H9 (cell line): ENCODE measurements at regions not wholly inside any gene's neighbourhood (a gene's known extent, or its start where the extent isn't known, plus 50 kb on each side); places are given as distances from the start of the nearest gene placed in this dataset.

Experiments
- DNase-seq: peaks from one replicate; pipeline ENCODE4 v3.0.0-alpha.2; 2017
- H2AFZ ChIP-seq: one replicate; pipeline ENCODE4 v1.6.1; 2013; ENCODE audit warnings: mild to moderate bottlenecking, low read length, control low read depth, moderate library complexity
- H2AK5ac ChIP-seq: 2 replicates; pipeline ENCODE4 v1.6.1; 2013; ENCODE audit warnings: low read length, control low read depth, mixed read lengths; ENCODE audit not compliant: insufficient read length
- H2BK120ac ChIP-seq: one replicate; pipeline ENCODE4 v1.6.1; 2013; ENCODE audit warnings: low read depth, mild to moderate bottlenecking, low read length, control low read depth, inconsistent platforms; ENCODE audit not compliant: poor library complexity, severe bottlenecking
- H2BK12ac ChIP-seq: 2 replicates; pipeline ENCODE4 v1.6.1; 2013; ENCODE audit warnings: low read length, control low read depth, mixed read lengths, low read depth; ENCODE audit not compliant: insufficient read length
- H2BK15ac ChIP-seq: 2 replicates; pipeline ENCODE4 v1.6.1; 2013; ENCODE audit warnings: low read depth, low read length, control low read depth
- H2BK20ac ChIP-seq: one replicate; pipeline ENCODE4 v1.6.1; 2013; ENCODE audit warnings: low read depth, mild to moderate bottlenecking, low read length, control low read depth, inconsistent platforms; ENCODE audit not compliant: poor library complexity, severe bottlenecking
- H2BK5ac ChIP-seq: 2 replicates; pipeline ENCODE4 v1.6.1; 2013; ENCODE audit warnings: low read length, control low read depth, mixed read lengths; ENCODE audit not compliant: insufficient read length
- H3K14ac ChIP-seq: 2 replicates; pipeline ENCODE4 v1.6.1; 2013; ENCODE audit warnings: low read length, control low read depth; ENCODE audit not compliant: insufficient read depth
- H3K18ac ChIP-seq: 2 replicates; pipeline ENCODE4 v1.6.1; 2013; ENCODE audit warnings: low read depth, mild to moderate bottlenecking, mixed read lengths, low read length, control low read depth; ENCODE audit not compliant: insufficient read length
- H3K23ac ChIP-seq: 2 replicates; pipeline ENCODE4 v1.6.1; 2013; ENCODE audit warnings: low read length, control low read depth, mixed read lengths, low read depth; ENCODE audit not compliant: insufficient read length
- H3K23me2 ChIP-seq: 2 replicates; pipeline ENCODE4 v1.6.1; 2013; ENCODE audit warnings: low read depth, mild to moderate bottlenecking, mixed read lengths, low read length, control low read depth; ENCODE audit not compliant: insufficient read length, poor library complexity, severe bottlenecking
- H3K27ac ChIP-seq: 2 replicates; pipeline ENCODE4 v1.5.1; 2013; ENCODE audit warnings: low read length, control low read depth, mixed read lengths, low read depth; ENCODE audit not compliant: insufficient read length
- H3K27me3 ChIP-seq: 2 replicates; pipeline ENCODE4 v1.6.1; 2013; ENCODE audit warnings: low read length, control low read depth, inconsistent platforms; ENCODE audit not compliant: insufficient read depth
- H3K4ac ChIP-seq: 2 replicates; pipeline ENCODE4 v1.6.1; 2013; ENCODE audit warnings: low read depth, mild to moderate bottlenecking, control low read depth, inconsistent platforms, low read length, moderate library complexity
- H3K4me1 ChIP-seq: 2 replicates; pipeline ENCODE4 v1.6.1; 2013; ENCODE audit warnings: low read length, control low read depth, inconsistent platforms; ENCODE audit not compliant: insufficient read depth
- H3K4me2 ChIP-seq: 2 replicates; pipeline ENCODE4 v1.6.1; 2013; ENCODE audit warnings: low read length, control low read depth, mixed read lengths; ENCODE audit not compliant: insufficient read length, insufficient read depth
- H3K56ac ChIP-seq: 2 replicates; pipeline ENCODE4 v1.6.1; 2013; ENCODE audit warnings: low read depth, mild to moderate bottlenecking, mixed read lengths, low read length, control low read depth; ENCODE audit not compliant: insufficient read length
- H3K79me1 ChIP-seq: 2 replicates; pipeline ENCODE4 v1.6.1; 2013; ENCODE audit warnings: low read depth, mild to moderate bottlenecking, moderate library complexity, low read length, control low read depth, inconsistent platforms; ENCODE audit not compliant: insufficient read depth, poor library complexity, severe bottlenecking
- H3K79me2 ChIP-seq: 2 replicates; pipeline ENCODE4 v1.6.1; 2013; ENCODE audit warnings: low read length, control low read depth, inconsistent platforms; ENCODE audit not compliant: insufficient read depth
- H3K9ac ChIP-seq: 2 replicates; pipeline ENCODE4 v1.6.1; 2013; ENCODE audit warnings: low read length, control low read depth, mixed read lengths; ENCODE audit not compliant: insufficient read length; ENCODE audit errors: extremely low read depth
- H3K9me3 ChIP-seq: one replicate; pipeline ENCODE4 v1.6.1; 2013; ENCODE audit warnings: low read depth, low read length, inconsistent platforms; ENCODE audit not compliant: control insufficient read depth
- H3T11ph ChIP-seq: one replicate; pipeline ENCODE4 v1.6.1; 2013; ENCODE audit warnings: mild to moderate bottlenecking, low read length, control low read depth, inconsistent platforms
- H4K20me1 ChIP-seq: one replicate; pipeline ENCODE4 v1.6.1; 2013; ENCODE audit not compliant: control insufficient read depth, insufficient read length, insufficient read depth
- H4K5ac ChIP-seq: 2 replicates; pipeline ENCODE4 v1.6.1; 2013; ENCODE audit warnings: low read depth, mild to moderate bottlenecking, mixed read lengths, low read length, control low read depth; ENCODE audit not compliant: insufficient read length
- H4K8ac ChIP-seq: replicated peaks from 2 replicates; pipeline ENCODE4 v1.6.1; 2013; ENCODE audit warnings: low read length, control low read depth, mixed read lengths, low read depth; ENCODE audit not compliant: insufficient read length
- H4K91ac ChIP-seq: 2 replicates; pipeline ENCODE4 v1.6.1; 2013; ENCODE audit warnings: low read depth, mild to moderate bottlenecking, moderate library complexity, mixed read lengths, low read length, control low read depth; ENCODE audit not compliant: insufficient read length
- H3K27ac Mint-ChIP-seq, 3 experiments: 2 replicates in 2 of 3; 3 replicates in 1 of 3; pipeline ENCODE4 v1.8.0; 2020 to 2021; ENCODE audit warnings: mixed read lengths in 3 of 3, mild to moderate bottlenecking in 1 of 3, moderate library complexity in 1 of 3
- H3K27me3 Mint-ChIP-seq: 2 replicates; pipeline ENCODE4 v1.8.0; 2021; ENCODE audit warnings: low read depth, mild to moderate bottlenecking, moderate library complexity, mixed read lengths
- H3K36me3 Mint-ChIP-seq, 3 experiments: 2 replicates in 2 of 3; 3 replicates in 1 of 3; pipeline ENCODE4 v1.8.0; 2020 to 2021; ENCODE audit warnings: low read depth in 3 of 3, mixed read lengths in 3 of 3; ENCODE audit not compliant: insufficient read depth in 1 of 3
- H3K4me1 Mint-ChIP-seq, 2 experiments: 2 replicates each; pipeline ENCODE4 v1.8.0; 2020; ENCODE audit warnings: mixed read lengths in 2 of 2
- H3K4me3 Mint-ChIP-seq, 2 experiments: 2 replicates in 1 of 2; 3 replicates in 1 of 2; pipeline ENCODE4 v1.8.0; 2020 to 2021; ENCODE audit warnings: mild to moderate bottlenecking in 2 of 2, mixed read lengths in 2 of 2, moderate library complexity in 1 of 2
- H3K9me3 Mint-ChIP-seq, 2 experiments: 2 replicates in 1 of 2; 3 replicates in 1 of 2; pipeline ENCODE4 v1.8.0; 2020; ENCODE audit warnings: mild to moderate bottlenecking in 2 of 2, mixed read lengths in 2 of 2, moderate library complexity in 1 of 2
- CTCF ChIP-seq: fragments of 200-600 bp; sonication (generic); conservative IDR thresholded peaks from 3 replicates; pipeline ENCODE4 v1.8.0; 2021; ENCODE audit warnings: antibody characterized with exemption, mild to moderate bottlenecking
- WGBS: extraction: QIAGEN DNeasy Blood & Tissue Kit; methylation state at CpG from one replicate; pipeline ENCODE4 v1.1.7; 2013; ENCODE audit warnings: missing lambda C conversion rate, low lambda C conversion rate, mixed read lengths; ENCODE audit not compliant: insufficient read length; ENCODE audit errors: extremely low coverage; 5-methylcytosine and 5-hydroxymethylcytosine counted together

GRCh38 chr5:2129568-2130272, 247.0 kb upstream of the IRX4 start:
- no peak overlapping the region for H3K56ac ChIP-seq
- no peak overlapping the region for H3K23ac ChIP-seq
- H4K8ac ChIP-seq: no peak overlapping the region
- no peak overlapping the region for H2BK5ac ChIP-seq
- no peaks in the 10 kb centered on the region for H3K23me2 ChIP-seq
- no peak overlapping the region for H4K91ac ChIP-seq
- TF ChIP-seq CTCF: no peak
- H2AK5ac ChIP-seq: no peak overlapping the region
- H3K79me2 ChIP-seq: no peaks in the 10 kb centered on the region
- H4K20me1 ChIP-seq: no peaks in the 10 kb centered on the region
- H3T11ph ChIP-seq: no peak overlapping the region
- H2BK20ac ChIP-seq: no peak overlapping the region
- H4K5ac ChIP-seq: no peak overlapping the region
- H2BK12ac ChIP-seq: no peak overlapping the region
- Mint-ChIP-seq H3K9me3 (no peaks in the 10 kb centered on the region), H3K4me1 (peaks cover 0 to 4% of the 10 kb centered on the region in 2 experiments; a peak in 1 of 4 replicates), H3K27me3 (peaks cover 3% of the 10 kb centered on the region), H3K36me3 (no peaks in the 10 kb centered on the region), H3K27ac (no peak overlapping the region), H3K4me3 (no peak overlapping the region)
- no peak overlapping the region for H3K4me2 ChIP-seq
- no peak overlapping the region for H2BK120ac ChIP-seq
- H3K27me3 ChIP-seq: no peaks in the 10 kb centered on the region
- no CpG with 5 or more reads among the region's 21 CpGs for WGBS
- no peak overlapping the region for H2AFZ ChIP-seq
- no peak overlapping the region for H3K4ac ChIP-seq
- no peak overlapping the region for H2BK15ac ChIP-seq
- no peak overlapping the region for H3K27ac ChIP-seq
- no peak for DNase-seq
- no peaks in the 10 kb centered on the region for H3K79me1 ChIP-seq
- no peak overlapping the region for H3K18ac ChIP-seq
- no peaks in the 10 kb centered on the region; the same call in 1 of the 2 replicates for H3K4me1 ChIP-seq
- no peak overlapping the region for H3K9ac ChIP-seq
- no peaks in the 10 kb centered on the region for H3K9me3 ChIP-seq
- H3K14ac ChIP-seq: no peak overlapping the region; the same call in 1 of the 2 replicates
